IgD-negative memory B cell (primary cell): ENCODE measurements at regions not wholly inside any gene's neighbourhood (a gene's known extent, or its start where the extent isn't known, plus 50 kb on each side); places are given as distances from the start of the nearest gene placed in this dataset.
A peak's percentile ranks its signal among the peaks of the same experiment; 100 is the strongest.
"Not testable (repeated sequence)": the region's sequence is repeated elsewhere in the genome, so short reads cannot be mapped to it uniquely, and the experiment has no call there.

ENCODE experiments used
- H3K27ac Mint-ChIP-seq, 3 donors: one replicate each; pipeline ENCODE4 v1.8.0; 2020 to 2022; ENCODE audit warnings: mild to moderate bottlenecking in 3 of 3, mixed read lengths in 3 of 3, moderate library complexity in 1 of 3
- H3K27me3 Mint-ChIP-seq: one replicate; pipeline ENCODE4 v1.8.0; 2021; ENCODE audit warnings: mixed read lengths
- H3K36me3 Mint-ChIP-seq: one replicate; pipeline ENCODE4 v1.8.0; 2020; ENCODE audit warnings: mild to moderate bottlenecking, mixed read lengths
- H3K4me1 Mint-ChIP-seq, 3 donors: one replicate each; pipeline ENCODE4 v1.8.0; 2020 to 2022; ENCODE audit warnings: mixed read lengths in 3 of 3, mild to moderate bottlenecking in 1 of 3
- H3K4me3 Mint-ChIP-seq, 4 donors: one replicate each; pipeline ENCODE4 v1.8.0; 2020 to 2022; ENCODE audit warnings: mild to moderate bottlenecking in 4 of 4, mixed read lengths in 4 of 4, moderate library complexity in 3 of 4
- H3K9me3 Mint-ChIP-seq, 3 donors: one replicate each; pipeline ENCODE4 v1.8.0; 2020 to 2021; ENCODE audit warnings: mixed read lengths in 3 of 3, mild to moderate bottlenecking in 1 of 3

GRCh38 chr11:70555078-70555477 is 156.7 kb downstream of the CTTN start:
- H3K36me3 Mint-ChIP-seq: no peaks in the 10 kb centered on the region
- H3K4me3 Mint-ChIP-seq: no peak overlapping the region
- H3K27ac Mint-ChIP-seq: no peak overlapping the region
- no peaks in the 10 kb centered on the region for H3K4me1 Mint-ChIP-seq
- no peaks in the 10 kb centered on the region for H3K9me3 Mint-ChIP-seq
- no peaks in the 10 kb centered on the region for H3K27me3 Mint-ChIP-seq

- H3K27ac Mint-ChIP-seq: no peak overlapping the region
- H3K9me3 Mint-ChIP-seq: no peaks in the 10 kb centered on the region
- H3K27me3 Mint-ChIP-seq: peaks cover 2% of the 10 kb centered on the region
- no peak overlapping the region for H3K4me3 Mint-ChIP-seq
- no peaks in the 10 kb centered on the region for H3K4me1 Mint-ChIP-seq
- H3K36me3 Mint-ChIP-seq: no peaks in the 10 kb centered on the region
Observed at GRCh38 chr11:70556884-70557741, 158.8 kb downstream of the CTTN start.

GRCh38 chr11:70557742-70558485 is 159.6 kb downstream of the CTTN start:
- Mint-ChIP-seq H3K4me1 (no peaks in the 10 kb centered on the region), H3K9me3 (no peaks in the 10 kb centered on the region), H3K27me3 (peaks cover 2% of the 10 kb centered on the region), H3K36me3 (no peaks in the 10 kb centered on the region), H3K4me3 (no peak overlapping the region), H3K27ac (no peak overlapping the region)

GRCh38 chr11:70558681-70559080 is 160.4 kb downstream of the CTTN start:
- H3K9me3 Mint-ChIP-seq: no peaks in the 10 kb centered on the region
- H3K4me1 Mint-ChIP-seq: no peaks in the 10 kb centered on the region
- H3K36me3 Mint-ChIP-seq: no peaks in the 10 kb centered on the region
- H3K27me3 Mint-ChIP-seq: peaks cover 2% of the 10 kb centered on the region
- H3K4me3 Mint-ChIP-seq: no peak overlapping the region
- H3K27ac Mint-ChIP-seq: no peak overlapping the region

GRCh38 chr11:70559516-70559915 is 161.2 kb downstream of the CTTN start:
- Mint-ChIP-seq H3K9me3 (peaks cover 0 to 2% (median 0%) of the 10 kb centered on the region in 3 donors), H3K27ac (no peak overlapping the region), H3K4me3 (no peak overlapping the region), H3K27me3 (peaks cover 2% of the 10 kb centered on the region), H3K36me3 (no peaks in the 10 kb centered on the region), H3K4me1 (no peaks in the 10 kb centered on the region)

- not testable (repeated sequence) for H3K4me1 Mint-ChIP-seq, H3K36me3 Mint-ChIP-seq, H3K4me3 Mint-ChIP-seq, H3K27me3 Mint-ChIP-seq, H3K27ac Mint-ChIP-seq, H3K9me3 Mint-ChIP-seq
Observed at GRCh38 chr11:70560621-70561020, 162.3 kb downstream of the CTTN start.

- H3K4me3 Mint-ChIP-seq: no peak overlapping the region
- H3K27me3 Mint-ChIP-seq: peaks cover 18% of the 10 kb centered on the region
- H3K4me1 Mint-ChIP-seq: peaks cover 0 to 1% (median 0%) of the 10 kb centered on the region in 3 donors
- peaks cover 0 to 4% (median 0%) of the 10 kb centered on the region in 3 donors for H3K9me3 Mint-ChIP-seq
- peaks cover 1% of the 10 kb centered on the region for H3K36me3 Mint-ChIP-seq
- H3K27ac Mint-ChIP-seq: no peak overlapping the region
Observed at GRCh38 chr11:70566768-70567530, 168.6 kb downstream of the CTTN start.

GRCh38 chr11:70567680-70568034 is 169.3 kb downstream of the CTTN start:
- Mint-ChIP-seq H3K4me3 (peak overlapping the region in 1 of 4 donors; percentile 18), H3K36me3 (peaks cover 1% of the 10 kb centered on the region), H3K9me3 (peaks cover 0 to 4% (median 0%) of the 10 kb centered on the region in 3 donors), H3K4me1 (peaks cover 0 to 1% (median 0%) of the 10 kb centered on the region in 3 donors), H3K27ac (peak overlapping the region in 1 of 3 donors; percentile 31), H3K27me3 (peaks cover 19% of the 10 kb centered on the region)

GRCh38 chr11:70568035-70568813 is 169.9 kb downstream of the CTTN start:
- Mint-ChIP-seq H3K36me3 (peaks cover 1% of the 10 kb centered on the region), H3K4me3 (peak overlapping the region in 1 of 4 donors; percentile 52), H3K9me3 (peaks cover 0 to 4% (median 0%) of the 10 kb centered on the region in 3 donors), H3K27me3 (peaks cover 21% of the 10 kb centered on the region), H3K27ac (no peak overlapping the region), H3K4me1 (peaks cover 0 to 1% (median 0%) of the 10 kb centered on the region in 3 donors)

- Mint-ChIP-seq H3K36me3 (peaks cover 1% of the 10 kb centered on the region), H3K27me3 (peaks cover 23% of the 10 kb centered on the region), H3K27ac (no peak overlapping the region), H3K9me3 (peaks cover 0 to 1% (median 0%) of the 10 kb centered on the region in 3 donors), H3K4me3 (peak overlapping the region in 1 of 4 donors; percentile 41), H3K4me1 (peaks cover 0 to 1% (median 0%) of the 10 kb centered on the region in 3 donors)
Observed at GRCh38 chr11:70568814-70569617, 170.7 kb downstream of the CTTN start.

GRCh38 chr11:70569618-70569890 is 171.2 kb downstream of the CTTN start:
- no peak overlapping the region for H3K4me3 Mint-ChIP-seq
- peaks cover 0 to 1% (median 0%) of the 10 kb centered on the region in 3 donors for H3K4me1 Mint-ChIP-seq
- peaks cover 0 to 1% (median 0%) of the 10 kb centered on the region in 3 donors for H3K9me3 Mint-ChIP-seq
- no peak overlapping the region for H3K27ac Mint-ChIP-seq
- peaks cover 1% of the 10 kb centered on the region for H3K36me3 Mint-ChIP-seq
- H3K27me3 Mint-ChIP-seq: peaks cover 25% of the 10 kb centered on the region

GRCh38 chr11:70569996-70570692 is 171.8 kb downstream of the CTTN start:
- Mint-ChIP-seq H3K4me3 (no peak overlapping the region), H3K27me3 (peaks cover 25% of the 10 kb centered on the region), H3K36me3 (peaks cover 1% of the 10 kb centered on the region), H3K27ac (no peak overlapping the region), H3K4me1 (peaks cover 0 to 1% (median 0%) of the 10 kb centered on the region in 3 donors), H3K9me3 (no peaks in the 10 kb centered on the region)

GRCh38 chr11:70570693-70571395 is 172.5 kb downstream of the CTTN start:
- Mint-ChIP-seq H3K4me1 (peaks cover 0 to 1% (median 0%) of the 10 kb centered on the region in 3 donors), H3K27me3 (peaks cover 25% of the 10 kb centered on the region), H3K36me3 (peaks cover 1% of the 10 kb centered on the region), H3K9me3 (no peaks in the 10 kb centered on the region), H3K4me3 (no peak overlapping the region), H3K27ac (no peak overlapping the region)
